Cardiac septum (tissue), 1 donor: ENCODE measurements at regions not wholly inside any gene's neighbourhood (a gene's known extent, or its start where the extent isn't known, plus 50 kb on each side); places are given as distances from the start of the nearest gene placed in this dataset.
A peak's percentile ranks its signal among the peaks of the same experiment; 100 is the strongest.

Source experiments
- DNase-seq: peaks from one replicate; pipeline ENCODE4 v3.0.0-alpha.2; 2020; ENCODE audit warnings: low spot score
- intact Hi-C: fragments of 100-400 bp; cut with DNase I; formaldehyde crosslinking; loops from one replicate; pipeline ENCODE4 v1.14.0; 2022
- donor health status: DM: no; HTN: no; CAD: no.

GRCh38 chr6:165863801-165864200 lies 200.8 kb upstream of the PDE10A start:
- intact Hi-C loops = no loop called here

GRCh38 chr6:165862813-165863212 lies 199.8 kb upstream of the PDE10A start:
- intact Hi-C loops = no loop called here
- DNase-seq = no peak

More at GRCh38 chr6:165863801-165864200, 200.8 kb upstream of the PDE10A start:
- no peak for DNase-seq

- intact Hi-C loops = no loop called here
- no peak for DNase-seq
Measured at GRCh38 chr6:165861226-165861625, 198.2 kb upstream of the PDE10A start.

GRCh38 chr6:165858586-165858985 lies 195.5 kb upstream of the PDE10A start:
- DNase-seq = no peak
- intact Hi-C loops = no loop called here

- DNase-seq = no peak
- intact Hi-C loops = no loop called here
Measured at GRCh38 chr6:165855856-165856255, 192.8 kb upstream of the PDE10A start.

GRCh38 chr6:165854863-165855593 lies 192.0 kb upstream of the PDE10A start:
- intact Hi-C loops = loop anchor here (5.0 kb wide), 1 partner anchor 193 kb away; the partner anchor contains the start of gene PDE10A
- no peak for DNase-seq

GRCh38 chr6:165854061-165854862 lies 191.2 kb upstream of the PDE10A start:
- no peak for DNase-seq
- intact Hi-C loops = loop anchor here (5.0 kb wide), 1 partner anchor 192 kb away; the partner anchor contains the start of gene PDE10A

GRCh38 chr6:165852676-165853075 lies 189.6 kb upstream of the PDE10A start:
- no peak for DNase-seq
- intact Hi-C loops = loop anchor here (5.0 kb wide), 1 partner anchor 190 kb away; the partner anchor contains the start of gene PDE10A

- intact Hi-C loops = loop anchor here (2.0 to 5.0 kb wide), 3 partner anchors 122 to 410 kb away; partner anchors contain the start of gene PDE10A
- peak; percentile 86 for DNase-seq
Measured at GRCh38 chr6:165850434-165851019, 187.5 kb upstream of the PDE10A start.

- intact Hi-C loops = loop anchor here (2.0 to 5.0 kb wide), 3 partner anchors 121 to 409 kb away; partner anchors contain the start of gene PDE10A
- no peak for DNase-seq
Measured at GRCh38 chr6:165849534-165850430, 186.7 kb upstream of the PDE10A start.

- DNase-seq = no peak
- intact Hi-C loops = no loop called here
Measured at GRCh38 chr6:165848086-165848426, 185.0 kb upstream of the PDE10A start.

- DNase-seq = no peak
- intact Hi-C loops = no loop called here
Measured at GRCh38 chr6:165847407-165848085, 184.5 kb upstream of the PDE10A start.

GRCh38 chr6:165846123-165846966 lies 183.3 kb upstream of the PDE10A start:
- intact Hi-C loops = no loop called here
- no peak for DNase-seq

- no peak for DNase-seq
- intact Hi-C loops = no loop called here
Measured at GRCh38 chr6:165845493-165845892, 182.5 kb upstream of the PDE10A start.

- intact Hi-C loops = no loop called here
Measured at GRCh38 chr6:165844801-165845364, 181.8 kb upstream of the PDE10A start.

GRCh38 chr6:165844232-165844631 lies 181.2 kb upstream of the PDE10A start:
- intact Hi-C loops = no loop called here
- no peak for DNase-seq

More at GRCh38 chr6:165844801-165845364, 181.8 kb upstream of the PDE10A start:
- DNase-seq = no peak

- intact Hi-C loops = no loop called here
- no peak for DNase-seq
Measured at GRCh38 chr6:165843568-165844113, 180.6 kb upstream of the PDE10A start.
